HL-60 (cell line): ENCODE measurements at regions not wholly inside any gene's neighbourhood (a gene's known extent, or its start where the extent isn't known, plus 50 kb on each side); places are given as distances from the start of the nearest gene placed in this dataset.

Source experiments
- DNase-seq, 2 experiments: peaks; one replicate each; pipeline ENCODE4 v3.0.0-alpha.2; 2010 to 2020; ENCODE audit warnings: low read depth in 1 of 2, low spot score in 1 of 2
- H3K27ac ChIP-seq: fragments of 250-450 bp; sonication (Bioruptor Pico); replicated peaks from 2 replicates; pipeline ENCODE4 v1.5.1; 2020; ENCODE audit warnings: mild to moderate bottlenecking, moderate library complexity
- H3K27me3 ChIP-seq: fragments of 250-450 bp; sonication (Bioruptor Pico); 2 replicates; pipeline ENCODE4 v1.5.1; 2021; ENCODE audit warnings: mild to moderate bottlenecking, moderate library complexity; ENCODE audit not compliant: insufficient read depth, poor library complexity, severe bottlenecking
- H3K4me3 ChIP-seq: replicated peaks from 2 replicates; pipeline ENCODE4 v1.5.1; 2011; ENCODE audit warnings: mild to moderate bottlenecking, control low read depth, low read length; ENCODE audit not compliant: insufficient read depth
- CTCF ChIP-seq: IDR thresholded peaks from one replicate; pipeline ENCODE4 v1.5.1; 2011; ENCODE audit warnings: low read length, control low read depth, inconsistent platforms; ENCODE audit not compliant: insufficient read depth
- GABPA ChIP-seq: IDR thresholded peaks from 2 replicates; pipeline ENCODE4 v1.6.1; 2012; ENCODE audit warnings: low read depth
- POLR2AphosphoS5 ChIP-seq: IDR thresholded peaks from 2 replicates; pipeline ENCODE4 v1.6.1; 2012; ENCODE audit warnings: low read depth
- REST ChIP-seq: IDR thresholded peaks from 2 replicates; pipeline ENCODE4 v1.6.1; 2012; ENCODE audit warnings: low read depth; ENCODE audit not compliant: insufficient replicate concordance
- SPI1 ChIP-seq: IDR thresholded peaks from 2 replicates; pipeline ENCODE4 v1.6.1; 2012; ENCODE audit warnings: low read depth, mild to moderate bottlenecking, borderline replicate concordance

- H3K27ac ChIP-seq = no peak overlapping the region
- H3K4me3 ChIP-seq = no peak overlapping the region
- H3K27me3 ChIP-seq = no peaks in the 10 kb centered on the region
- TF ChIP-seq GABPA = no peak
- no peak for TF ChIP-seq REST
- TF ChIP-seq SPI1 = no peak
- TF ChIP-seq POLR2AphosphoS5 = no peak
- TF ChIP-seq CTCF = no peak
- no peak for DNase-seq
Observed at GRCh38 chr2:9717886-9718451, 87.2 kb upstream of the YWHAQ start.

- no peak for DNase-seq
- TF ChIP-seq REST = no peak
- TF ChIP-seq POLR2AphosphoS5 = no peak
- no peak for TF ChIP-seq CTCF
- TF ChIP-seq GABPA = no peak
- TF ChIP-seq SPI1 = no peak
- Histone ChIP-seq H3K4me3 (no peak overlapping the region), H3K27ac (no peak overlapping the region), H3K27me3 (no peaks in the 10 kb centered on the region)
Observed at GRCh38 chr2:9720352-9721093, 89.7 kb upstream of the YWHAQ start.

GRCh38 chr2:9721344-9721743 is 90.5 kb upstream of the YWHAQ start:
- TF ChIP-seq CTCF (no peak), POLR2AphosphoS5 (no peak), SPI1 (no peak), REST (no peak), GABPA (no peak)
- no peak for DNase-seq

More at GRCh38 chr2:9721344-9721743, 90.5 kb upstream of the YWHAQ start:
- no peak overlapping the region for H3K27ac ChIP-seq
- H3K27me3 ChIP-seq = no peaks in the 10 kb centered on the region
- no peak overlapping the region for H3K4me3 ChIP-seq
